PC-3 (cell line): ENCODE measurements at regions not wholly inside any gene's neighbourhood (a gene's known extent, or its start where the extent isn't known, plus 50 kb on each side); places are given as distances from the start of the nearest gene placed in this dataset.

Source experiments
- ATAC-seq: fragments of 200-7000 bp; cut with Tn5 transposase; 2 replicates; pipeline ENCODE4 v1.9.1; 2020; ENCODE audit warnings: mild to moderate bottlenecking, moderate library complexity
- BruUV-seq: library from RNA; stranded (reverse); fragments of 400-500 nt; replicated peaks from 2 replicates; lab custom pipeline; 2021; lab: Mats Ljungman, UMichigan
- CTCF ChIA-PET: fragments of 300-600 bp; sonication (Branson Sonifier 250); formaldehyde crosslinking; loops from one replicate; lab custom pipeline; 2022; ENCODE audit warnings: antibody characterized with exemption; lab: Charles Lee
- POLR2A ChIA-PET: fragments of 300-600 bp; sonication (Branson Sonifier 250); formaldehyde crosslinking; loops from one replicate; lab custom pipeline; 2022; ENCODE audit warnings: antibody characterized with exemption; ENCODE audit not compliant: unreplicated experiment; lab: Charles Lee
- DNase-seq: peaks from one replicate; pipeline ENCODE4 v3.0.0-alpha.2; 2015
- H2AFZ ChIP-seq: fragments of 300-600 bp; sonication (generic); 2 replicates; pipeline ENCODE4 v1.6.0; 2016; ENCODE audit warnings: antibody characterized with exemption, low read length
- H3F3A ChIP-seq: fragments of 300-600 bp; sonication (generic); one replicate; pipeline ENCODE4 v1.6.0; 2017; ENCODE audit warnings: antibody characterized with exemption, low read length, control low read depth, mild to moderate bottlenecking; ENCODE audit not compliant: unreplicated experiment
- H3K27ac ChIP-seq: fragments of 300-600 bp; sonication (generic); 2 replicates; pipeline ENCODE4 v1.5.1; 2016; ENCODE audit warnings: mild to moderate bottlenecking, low read length
- H3K27me3 ChIP-seq: fragments of 300-600 bp; sonication (generic); 2 replicates; pipeline ENCODE4 v1.6.1; 2016; ENCODE audit warnings: low read length, mixed read lengths
- H3K36me3 ChIP-seq: fragments of 300-600 bp; sonication (generic); 2 replicates; pipeline ENCODE4 v1.6.1; 2016; ENCODE audit warnings: low read depth, mixed run types, low read length, mixed read lengths
- H3K4me1 ChIP-seq: fragments of 300-600 bp; sonication (generic); 2 replicates; pipeline ENCODE4 v1.5.1; 2016; ENCODE audit warnings: low read length; ENCODE audit not compliant: insufficient read depth
- H3K4me2 ChIP-seq: fragments of 300-600 bp; sonication (generic); 2 replicates; pipeline ENCODE4 v1.6.0; 2016; ENCODE audit warnings: low read length
- H3K4me3 ChIP-seq: fragments of 300-600 bp; sonication (generic); 2 replicates; pipeline ENCODE4 v1.5.1; 2016; ENCODE audit warnings: mild to moderate bottlenecking, low read length, mixed read lengths
- H3K79me2 ChIP-seq: fragments of 300-600 bp; sonication (generic); 2 replicates; pipeline ENCODE4 v1.6.1; 2017; ENCODE audit warnings: low read length, mixed read lengths
- H3K9ac ChIP-seq: fragments of 300-600 bp; sonication (generic); 2 replicates; pipeline ENCODE4 v1.6.0; 2016; ENCODE audit warnings: mild to moderate bottlenecking, low read length
- H3K9me2 ChIP-seq: fragments of 300-600 bp; sonication (generic); replicated peaks from 2 replicates; pipeline ENCODE4 v1.6.1; 2016; ENCODE audit warnings: mixed run types, low read length, mixed read lengths
- H3K9me3 ChIP-seq: fragments of 300-600 bp; sonication (generic); 2 replicates; pipeline ENCODE4 v1.6.1; 2016; ENCODE audit warnings: low read length, mixed read lengths
- H4K20me1 ChIP-seq: fragments of 300-600 bp; sonication (generic); 2 replicates; pipeline ENCODE4 v1.6.1; 2016; ENCODE audit warnings: low read length, mixed read lengths
- CTCF ChIP-seq: fragments of 300-600 bp; sonication (generic); conservative IDR thresholded peaks from 2 replicates; pipeline ENCODE4 v1.5.1; 2017; ENCODE audit warnings: antibody characterized with exemption, low read depth, mild to moderate bottlenecking, low read length
- EZH2 ChIP-seq: fragments of 300-600 bp; sonication (generic); IDR thresholded peaks from one replicate; pipeline ENCODE4 v1.6.1; 2017; ENCODE audit warnings: antibody characterized with exemption, mild to moderate bottlenecking, low read length; ENCODE audit not compliant: unreplicated experiment
- EZH2phosphoT487 ChIP-seq: fragments of 300-600 bp; sonication (generic); IDR thresholded peaks from 2 replicates; pipeline ENCODE4 v1.6.1; 2018; ENCODE audit warnings: mild to moderate bottlenecking, antibody characterized with exemption, low read length, borderline replicate concordance
- intact Hi-C: fragments of 100-400 bp; cut with micrococcal nuclease; formaldehyde crosslinking; loops from 2 replicates; pipeline ENCODE4 v1.9.0; 2023

- no TSS peak for BruUV-seq
- CTCF ChIA-PET: no interaction called here
- H2AFZ ChIP-seq: no peak overlapping the region
- no peaks in the 10 kb centered on the region for H3K9me3 ChIP-seq
- H3K27me3 ChIP-seq: no peaks in the 10 kb centered on the region
- H3K9me2 ChIP-seq: no peaks in the 10 kb centered on the region
- POLR2A ChIA-PET: no interaction called here
- H3F3A ChIP-seq: no peaks in the 10 kb centered on the region
- H4K20me1 ChIP-seq: no peaks in the 10 kb centered on the region
- no peak for ATAC-seq
- no peak overlapping the region for H3K9ac ChIP-seq
- intact Hi-C loops: no loop called here
- 0 out of 2 replicates have a peak, but pooled peaks cover 6% of the 10 kb centered on the region for H3K4me1 ChIP-seq
- H3K27ac ChIP-seq: no peak overlapping the region
- no peaks in the 10 kb centered on the region for H3K36me3 ChIP-seq
- no peak for TF ChIP-seq EZH2phosphoT487
- no peak for TF ChIP-seq CTCF
- no peak for TF ChIP-seq EZH2
- no peaks in the 10 kb centered on the region for H3K79me2 ChIP-seq
- no peak overlapping the region for H3K4me2 ChIP-seq
- H3K4me3 ChIP-seq: no peak overlapping the region
- DNase-seq: no peak
Measured at GRCh38 chr1:171418546-171418945, 66.8 kb upstream of the PRRC2C start.

GRCh38 chr1:171420810-171421209 is 64.5 kb upstream of the PRRC2C start:
- Histone ChIP-seq H3K4me2 (no peak overlapping the region), H3K9ac (no peak overlapping the region), H3K79me2 (no peaks in the 10 kb centered on the region), H3K27me3 (no peaks in the 10 kb centered on the region), H3K4me1 (peaks cover 12% of the 10 kb centered on the region; the same call in 1 of the 2 replicates), H3K36me3 (no peaks in the 10 kb centered on the region), H3F3A (no peaks in the 10 kb centered on the region), H3K4me3 (no peak overlapping the region), H2AFZ (no peak overlapping the region), H3K27ac (no peak overlapping the region), H3K9me2 (no peaks in the 10 kb centered on the region), H4K20me1 (no peaks in the 10 kb centered on the region), H3K9me3 (no peaks in the 10 kb centered on the region)
- no TSS peak for BruUV-seq
- CTCF ChIA-PET: no interaction called here
- ATAC-seq (no peak), DNase-seq (peak; percentile 36)
- TF ChIP-seq CTCF (no peak), EZH2phosphoT487 (no peak), EZH2 (no peak)
- intact Hi-C loops: no loop called here
- POLR2A ChIA-PET: no interaction called here

- no TSS peak for BruUV-seq
- ATAC-seq (no peak), DNase-seq (no peak)
- TF ChIP-seq EZH2phosphoT487 (no peak), EZH2 (no peak), CTCF (no peak)
- H3K27ac ChIP-seq: no peak overlapping the region
- H3K36me3 ChIP-seq: no peaks in the 10 kb centered on the region
- no peaks in the 10 kb centered on the region for H3K9me3 ChIP-seq
- intact Hi-C loops: no loop called here
- ChIA-PET CTCF (no interaction called here), POLR2A (no interaction called here)
- H2AFZ ChIP-seq: no peak overlapping the region
- no peaks in the 10 kb centered on the region for H3K9me2 ChIP-seq
- peaks cover 12% of the 10 kb centered on the region; the same call in 1 of the 2 replicates for H3K4me1 ChIP-seq
- no peak overlapping the region for H3K4me2 ChIP-seq
- H3K9ac ChIP-seq: no peak overlapping the region
- no peaks in the 10 kb centered on the region for H3K79me2 ChIP-seq
- H4K20me1 ChIP-seq: no peaks in the 10 kb centered on the region
- H3K4me3 ChIP-seq: no peak overlapping the region
- H3K27me3 ChIP-seq: no peaks in the 10 kb centered on the region
- H3F3A ChIP-seq: no peaks in the 10 kb centered on the region
Measured at GRCh38 chr1:171421413-171422020, 63.8 kb upstream of the PRRC2C start.
